Endothelial cell of umbilical vein (primary cell): ENCODE measurements at regions not wholly inside any gene's neighbourhood (a gene's known extent, or its start where the extent isn't known, plus 50 kb on each side); places are given as distances from the start of the nearest gene placed in this dataset.

Experiments used
- CTCF ChIP-seq, 2 donors: IDR thresholded peaks; 1 replicate in 1 of 2; 2 replicates in 1 of 2; pipeline ENCODE4 v1.5.1; 2011; ENCODE audit warnings: low read length in 2 of 2, mild to moderate bottlenecking in 2 of 2, moderate library complexity in 2 of 2, control low read depth in 1 of 2, inconsistent platforms in 1 of 2, low read depth in 1 of 2; ENCODE audit not compliant: insufficient read depth in 1 of 2; ENCODE audit errors: extremely low read depth in 1 of 2
- EZH2 ChIP-seq: IDR thresholded peaks from 2 replicates; pipeline ENCODE4 v1.6.1; 2012; ENCODE audit warnings: borderline replicate concordance, low read depth, mild to moderate bottlenecking, moderate library complexity, low read length, inconsistent platforms; ENCODE audit not compliant: severe bottlenecking
- FOS ChIP-seq: IDR thresholded peaks from 2 replicates; pipeline ENCODE4 v1.6.1; 2011; ENCODE audit warnings: mild to moderate bottlenecking, low read length, moderate library complexity, borderline replicate concordance; ENCODE audit not compliant: insufficient read depth
- GATA2 ChIP-seq: IDR thresholded peaks from 2 replicates; pipeline ENCODE4 v1.7.0; 2011; ENCODE audit warnings: low read depth, mild to moderate bottlenecking, moderate library complexity, mixed read lengths, low read length; ENCODE audit not compliant: insufficient read length, insufficient read depth
- JUN ChIP-seq: IDR thresholded peaks from 2 replicates; pipeline ENCODE4 v1.6.1; 2011; ENCODE audit warnings: borderline replicate concordance, low read depth; ENCODE audit not compliant: insufficient read length, insufficient read depth
- MAX ChIP-seq: IDR thresholded peaks from 2 replicates; pipeline ENCODE4 v1.6.1; 2011; ENCODE audit not compliant: insufficient read depth, insufficient read length
- MYC ChIP-seq: IDR thresholded peaks from one replicate; pipeline ENCODE4 v1.6.1; 2011; ENCODE audit warnings: mild to moderate bottlenecking, low read depth, low read length
- POLR2A ChIP-seq: IDR thresholded peaks from 2 replicates; pipeline ENCODE4 v1.6.1; 2012; ENCODE audit warnings: low read depth, mild to moderate bottlenecking, control low read depth, low read length
- POLR2AphosphoS5 ChIP-seq: IDR thresholded peaks from 2 replicates; pipeline ENCODE4 v1.6.1; 2012; ENCODE audit warnings: low read depth, mild to moderate bottlenecking, control low read depth, low read length, moderate library complexity; ENCODE audit not compliant: insufficient read depth

DNA sequence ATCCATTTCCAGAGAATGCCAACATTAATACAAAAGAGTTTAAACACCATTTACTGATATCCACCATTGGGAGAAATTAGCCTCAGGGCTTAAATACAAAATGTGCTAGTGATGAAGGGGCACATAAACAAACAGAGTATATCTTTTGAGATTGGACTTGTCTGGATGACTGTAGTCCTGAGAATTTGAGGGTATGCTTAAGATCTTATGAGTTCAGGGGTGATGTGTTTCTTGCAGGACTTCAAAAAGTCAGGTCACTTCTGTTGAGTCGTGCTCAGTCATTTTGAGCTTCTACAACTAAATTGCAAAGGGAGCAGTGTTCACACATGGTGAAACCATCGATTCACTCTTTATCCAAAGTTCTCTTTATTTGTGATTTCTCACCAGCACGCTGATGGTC lies 425.7 kb downstream of the ATP23 start:
- TF ChIP-seq EZH2: no peak
- no peak for TF ChIP-seq POLR2A
- TF ChIP-seq CTCF (IDR thresholded peaks at IDR 0.05; ENCODE audit: extremely low read depth in 1 of 2, insufficient read depth in 1 of 2, low read depth in 1 of 2, low read length in 2 of 2): no peak
- TF ChIP-seq MYC: no peak
- no peak for TF ChIP-seq POLR2AphosphoS5
- no peak for TF ChIP-seq GATA2
- no peak for TF ChIP-seq MAX
- TF ChIP-seq JUN: no peak
- TF ChIP-seq FOS: no peak
